Activated naive CD8-positive, alpha-beta T cell (primary cell): ENCODE measurements at regions not wholly inside any gene's neighbourhood (a gene's known extent, or its start where the extent isn't known, plus 50 kb on each side); places are given as distances from the start of the nearest gene placed in this dataset.
"Not testable (repeated sequence)": the region's sequence is repeated elsewhere in the genome, so short reads cannot be mapped to it uniquely, and the experiment has no call there.

Experiments used
- H3K27ac Mint-ChIP-seq: one replicate; pipeline ENCODE4 v1.8.0; 2021; ENCODE audit warnings: mixed read lengths
- H3K27me3 Mint-ChIP-seq: one replicate; pipeline ENCODE4 v1.8.0; 2021; ENCODE audit warnings: mixed read lengths
- H3K36me3 Mint-ChIP-seq: one replicate; pipeline ENCODE4 v1.8.0; 2021; ENCODE audit warnings: mixed read lengths
- H3K4me1 Mint-ChIP-seq: one replicate; pipeline ENCODE4 v1.8.0; 2021; ENCODE audit warnings: low read depth, mixed read lengths
- H3K4me3 Mint-ChIP-seq: one replicate; pipeline ENCODE4 v1.8.0; 2021; ENCODE audit warnings: mild to moderate bottlenecking, mixed read lengths
- H3K9me3 Mint-ChIP-seq: one replicate; pipeline ENCODE4 v1.8.0; 2021; ENCODE audit warnings: low read depth, mixed read lengths

DNA sequence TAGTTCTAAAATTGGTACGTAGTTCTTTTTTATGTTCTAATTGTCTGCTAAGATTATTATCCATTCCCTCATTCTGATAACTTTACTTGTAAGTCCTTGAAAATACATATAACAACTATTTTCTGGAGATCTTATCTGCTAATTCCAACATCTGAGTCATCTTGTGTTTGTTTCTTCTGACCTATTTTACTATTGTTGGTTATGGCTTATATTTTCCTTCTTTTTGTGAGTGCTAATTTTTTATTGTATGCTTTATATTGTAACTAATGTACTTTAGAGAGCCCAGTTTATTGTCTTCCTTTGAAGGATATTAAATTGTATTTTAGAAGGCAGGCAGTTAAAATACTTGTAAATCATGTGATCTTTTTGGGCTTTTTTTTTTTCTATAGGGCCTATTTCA is 149.3 kb upstream of the LRFN5 start:
- no peaks in the 10 kb centered on the region for H3K36me3 Mint-ChIP-seq
- no peaks in the 10 kb centered on the region for H3K4me1 Mint-ChIP-seq
- no peak overlapping the region for H3K27ac Mint-ChIP-seq
- no peaks in the 10 kb centered on the region for H3K9me3 Mint-ChIP-seq
- H3K4me3 Mint-ChIP-seq = no peak overlapping the region
- H3K27me3 Mint-ChIP-seq = peaks cover 1% of the 10 kb centered on the region

DNA sequence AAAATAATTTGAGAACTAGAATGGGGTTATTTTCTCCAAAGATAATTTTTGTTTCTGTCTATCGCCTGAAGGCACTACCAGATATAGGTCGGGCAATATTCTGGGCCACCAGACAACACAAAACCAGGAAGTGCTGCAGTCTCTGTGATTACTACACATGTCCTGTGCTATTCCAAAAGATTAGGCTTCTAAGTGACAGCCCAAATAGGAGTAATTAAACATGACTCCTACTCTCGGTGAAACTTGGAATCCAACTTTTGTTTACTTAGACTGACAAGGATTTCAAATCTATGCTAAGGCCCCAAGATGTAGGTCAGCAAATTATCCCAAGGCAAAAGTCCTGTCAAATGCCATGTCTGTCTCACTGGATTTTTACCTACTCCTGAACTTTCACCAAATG is 157.6 kb upstream of the LRFN5 start:
- H3K36me3 Mint-ChIP-seq = no peaks in the 10 kb centered on the region
- no peak overlapping the region for H3K27ac Mint-ChIP-seq
- no peaks in the 10 kb centered on the region for H3K4me1 Mint-ChIP-seq
- no peaks in the 10 kb centered on the region for H3K9me3 Mint-ChIP-seq
- H3K27me3 Mint-ChIP-seq = no peaks in the 10 kb centered on the region
- H3K4me3 Mint-ChIP-seq = no peak overlapping the region

DNA sequence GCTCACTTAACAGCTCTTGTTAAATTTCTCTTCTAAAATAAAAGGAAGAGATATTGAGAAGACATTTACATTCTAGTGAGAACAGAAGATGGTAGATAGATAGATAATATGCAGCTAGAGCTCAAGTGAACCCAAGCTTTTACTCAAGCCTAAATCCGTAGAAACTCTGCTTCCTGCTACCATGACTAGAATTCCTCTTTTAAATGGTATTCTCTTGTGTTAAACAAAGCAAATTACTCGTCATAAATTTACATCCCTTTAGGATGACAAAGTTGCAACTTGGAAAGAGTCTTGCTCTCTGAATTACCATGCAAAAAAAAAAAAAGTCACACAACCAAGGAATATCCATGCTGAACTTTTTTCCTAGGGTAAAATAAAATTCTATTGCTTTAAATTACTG is 160.7 kb upstream of the LRFN5 start:
- H3K36me3 Mint-ChIP-seq = no peaks in the 10 kb centered on the region
- no peak overlapping the region for H3K4me3 Mint-ChIP-seq
- H3K4me1 Mint-ChIP-seq = no peaks in the 10 kb centered on the region
- H3K27ac Mint-ChIP-seq = no peak overlapping the region
- H3K9me3 Mint-ChIP-seq = no peaks in the 10 kb centered on the region
- no peaks in the 10 kb centered on the region for H3K27me3 Mint-ChIP-seq

DNA sequence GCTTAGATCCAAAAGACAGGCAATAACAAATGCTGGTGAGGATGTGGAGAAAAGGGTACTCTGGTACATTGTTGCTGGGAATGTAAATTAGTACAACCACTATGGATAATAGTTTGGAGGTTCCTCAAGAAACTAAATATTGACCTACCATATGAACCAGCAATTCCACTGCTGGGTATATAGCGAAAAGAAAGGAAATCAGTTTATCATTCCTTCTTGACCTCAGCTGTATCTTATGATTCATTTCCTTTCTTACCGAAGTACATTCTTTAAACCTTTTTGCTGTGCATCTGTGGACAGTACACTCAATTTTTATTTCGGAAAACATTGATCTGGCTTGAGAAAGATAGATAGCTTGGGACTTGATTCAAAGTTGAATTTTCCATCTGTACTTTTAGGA is 183.2 kb upstream of the LRFN5 start:
- H3K4me3 Mint-ChIP-seq = no peak overlapping the region
- no peaks in the 10 kb centered on the region for H3K4me1 Mint-ChIP-seq
- H3K9me3 Mint-ChIP-seq = no peaks in the 10 kb centered on the region
- H3K27ac Mint-ChIP-seq = no peak overlapping the region
- H3K27me3 Mint-ChIP-seq = no peaks in the 10 kb centered on the region
- no peaks in the 10 kb centered on the region for H3K36me3 Mint-ChIP-seq

DNA sequence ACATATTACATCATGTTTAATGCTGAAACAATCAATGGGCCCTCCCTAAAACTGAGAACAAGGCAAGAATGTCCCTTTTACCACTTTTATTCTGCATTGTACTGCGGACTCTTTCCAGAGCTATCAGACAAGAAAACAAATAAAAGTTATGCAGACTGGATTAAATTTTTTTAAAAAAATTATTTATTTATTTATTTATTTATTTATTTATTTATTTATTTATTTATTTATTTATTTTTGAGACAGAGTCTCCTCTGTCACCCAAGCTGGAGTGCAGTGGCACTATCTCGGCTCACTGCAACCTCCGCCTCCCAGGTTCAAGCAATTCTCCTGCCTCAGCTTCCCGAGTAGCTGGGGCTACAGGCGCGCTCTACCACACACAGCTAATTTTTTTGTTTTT is 185.4 kb upstream of the LRFN5 start:
- H3K27ac Mint-ChIP-seq, H3K36me3 Mint-ChIP-seq, H3K9me3 Mint-ChIP-seq, H3K27me3 Mint-ChIP-seq, H3K4me3 Mint-ChIP-seq, H3K4me1 Mint-ChIP-seq: not testable (repeated sequence)

DNA sequence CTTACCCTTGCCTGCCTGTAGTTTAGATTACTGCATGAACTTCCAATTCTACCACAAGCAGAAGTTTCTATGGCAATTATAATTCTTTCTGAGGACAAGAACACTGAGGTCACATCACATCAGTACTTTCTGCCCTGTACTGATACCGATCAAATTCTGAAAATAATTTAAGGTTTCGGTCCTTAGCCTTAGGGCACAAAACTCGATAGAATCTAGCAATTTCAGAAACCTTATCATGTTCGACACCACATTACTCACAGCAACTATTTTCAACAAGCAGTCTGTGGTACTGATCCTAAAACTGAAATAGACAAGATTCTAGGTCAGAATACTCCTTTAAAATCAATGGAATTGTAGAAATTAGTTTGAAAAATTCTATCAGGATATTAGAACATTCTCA is 187.0 kb upstream of the LRFN5 start:
- no peaks in the 10 kb centered on the region for H3K27me3 Mint-ChIP-seq
- no peak overlapping the region for H3K4me3 Mint-ChIP-seq
- H3K27ac Mint-ChIP-seq = no peak overlapping the region
- no peaks in the 10 kb centered on the region for H3K36me3 Mint-ChIP-seq
- H3K9me3 Mint-ChIP-seq = no peaks in the 10 kb centered on the region
- H3K4me1 Mint-ChIP-seq = no peaks in the 10 kb centered on the region

DNA sequence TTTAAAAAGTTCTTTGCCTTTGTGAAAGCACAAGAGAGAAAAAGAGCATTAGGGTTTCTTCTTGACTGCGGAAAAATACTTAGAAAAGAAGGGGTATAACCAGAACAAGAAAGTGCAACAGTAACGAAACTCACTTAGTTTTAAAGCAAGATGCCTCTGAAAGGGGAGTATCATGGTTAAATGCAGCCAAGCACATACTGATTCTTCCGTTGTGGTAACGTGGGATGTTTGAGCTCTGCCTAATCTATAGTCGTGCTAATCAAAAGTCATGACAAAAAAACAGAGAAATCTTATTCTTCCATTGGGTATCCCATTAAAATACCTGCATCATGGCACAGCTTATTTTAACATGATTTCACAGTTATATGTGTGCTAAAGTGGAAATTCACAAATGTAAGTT is 187.8 kb upstream of the LRFN5 start:
- no peak overlapping the region for H3K4me3 Mint-ChIP-seq
- no peaks in the 10 kb centered on the region for H3K36me3 Mint-ChIP-seq
- no peak overlapping the region for H3K27ac Mint-ChIP-seq
- H3K4me1 Mint-ChIP-seq = no peaks in the 10 kb centered on the region
- H3K27me3 Mint-ChIP-seq = no peaks in the 10 kb centered on the region
- no peaks in the 10 kb centered on the region for H3K9me3 Mint-ChIP-seq

DNA sequence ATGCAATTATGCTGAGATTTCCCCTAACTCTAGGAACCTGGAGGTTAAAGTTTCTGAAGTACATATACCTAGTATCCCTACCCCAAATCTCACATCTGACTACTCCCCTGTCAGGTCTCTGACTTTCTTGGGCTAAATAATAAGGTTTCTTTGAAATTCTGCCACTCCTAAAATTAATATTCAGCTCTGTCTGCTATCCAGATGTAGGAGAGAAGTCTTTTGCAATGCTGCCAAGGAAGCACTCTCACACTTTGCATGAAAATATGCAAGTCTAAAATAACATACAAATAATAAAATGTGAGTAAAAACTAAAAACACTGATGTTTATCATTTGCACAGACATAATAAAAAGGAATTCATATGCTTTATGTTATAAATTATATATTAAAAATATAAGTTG is 196.9 kb upstream of the LRFN5 start:
- Mint-ChIP-seq H3K4me1 (no peaks in the 10 kb centered on the region), H3K36me3 (no peaks in the 10 kb centered on the region), H3K27ac (no peak overlapping the region), H3K9me3 (no peaks in the 10 kb centered on the region), H3K4me3 (no peak overlapping the region), H3K27me3 (no peaks in the 10 kb centered on the region)

DNA sequence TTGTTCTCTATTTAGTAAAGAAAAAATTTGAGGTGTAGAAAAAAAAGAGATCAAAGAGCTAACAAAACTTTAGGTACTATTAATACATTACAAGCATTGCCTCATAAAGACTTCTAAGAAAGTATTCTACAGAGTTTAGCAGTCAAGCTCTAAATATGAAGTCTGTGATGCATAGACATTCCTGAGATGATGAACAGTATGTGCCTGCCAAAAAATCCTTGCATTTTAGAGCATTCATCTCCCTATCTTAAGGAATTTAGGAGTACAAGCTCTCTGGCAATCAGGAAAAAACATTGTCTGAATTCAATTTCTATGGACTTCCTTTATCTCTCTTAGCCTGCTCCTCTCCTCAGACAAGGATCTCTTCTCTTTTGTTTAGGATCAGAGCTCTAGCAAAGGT is 202.6 kb upstream of the LRFN5 start:
- no peak overlapping the region for H3K4me3 Mint-ChIP-seq
- no peak overlapping the region for H3K27ac Mint-ChIP-seq
- H3K4me1 Mint-ChIP-seq = no peaks in the 10 kb centered on the region
- H3K27me3 Mint-ChIP-seq = no peaks in the 10 kb centered on the region
- H3K9me3 Mint-ChIP-seq = no peaks in the 10 kb centered on the region
- H3K36me3 Mint-ChIP-seq = no peaks in the 10 kb centered on the region

DNA sequence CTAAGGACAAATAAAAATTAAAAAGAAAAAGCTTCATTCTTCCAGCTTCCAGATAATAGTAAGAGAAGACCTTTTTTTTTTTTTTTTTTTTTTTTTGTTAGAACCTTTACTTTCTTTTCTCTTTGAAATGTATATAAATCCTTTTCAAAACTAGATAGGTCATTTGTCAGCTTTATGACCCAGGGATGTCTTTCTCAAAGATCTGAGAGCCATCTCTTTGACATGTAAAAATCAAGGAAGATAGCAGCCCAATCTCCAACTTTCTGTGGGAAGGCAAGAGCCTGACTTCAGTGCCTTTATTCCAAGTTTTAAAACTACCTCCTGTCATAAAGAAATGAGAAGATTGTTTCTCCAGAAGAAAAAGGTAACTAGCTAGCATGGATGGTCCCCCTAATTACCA is 203.3 kb upstream of the LRFN5 start:
- H3K4me1 Mint-ChIP-seq = no peaks in the 10 kb centered on the region
- no peak overlapping the region for H3K4me3 Mint-ChIP-seq
- no peaks in the 10 kb centered on the region for H3K36me3 Mint-ChIP-seq
- H3K27me3 Mint-ChIP-seq = no peaks in the 10 kb centered on the region
- H3K9me3 Mint-ChIP-seq = no peaks in the 10 kb centered on the region
- H3K27ac Mint-ChIP-seq = no peak overlapping the region

DNA sequence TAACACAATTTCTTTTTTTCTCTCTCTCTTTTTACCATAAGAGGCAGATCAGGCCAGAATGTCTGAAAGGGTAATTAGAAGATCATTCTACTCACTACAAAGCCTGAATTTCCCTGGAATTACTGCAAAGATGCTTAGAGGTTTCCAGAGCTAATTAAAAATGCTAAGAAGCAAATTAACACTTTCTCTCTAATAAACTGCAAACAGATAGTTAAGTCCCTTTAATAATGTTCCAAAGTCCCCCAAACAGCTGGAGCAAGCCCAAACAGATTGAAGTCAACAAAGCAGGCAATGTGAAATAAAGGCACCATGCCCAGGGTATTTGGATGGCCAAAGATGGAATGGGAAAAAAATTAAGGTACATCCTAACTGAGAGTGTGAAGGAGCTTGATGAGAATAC is 208.8 kb upstream of the LRFN5 start:
- H3K9me3 Mint-ChIP-seq = no peaks in the 10 kb centered on the region
- H3K4me1 Mint-ChIP-seq = no peaks in the 10 kb centered on the region
- H3K4me3 Mint-ChIP-seq = no peak overlapping the region

DNA sequence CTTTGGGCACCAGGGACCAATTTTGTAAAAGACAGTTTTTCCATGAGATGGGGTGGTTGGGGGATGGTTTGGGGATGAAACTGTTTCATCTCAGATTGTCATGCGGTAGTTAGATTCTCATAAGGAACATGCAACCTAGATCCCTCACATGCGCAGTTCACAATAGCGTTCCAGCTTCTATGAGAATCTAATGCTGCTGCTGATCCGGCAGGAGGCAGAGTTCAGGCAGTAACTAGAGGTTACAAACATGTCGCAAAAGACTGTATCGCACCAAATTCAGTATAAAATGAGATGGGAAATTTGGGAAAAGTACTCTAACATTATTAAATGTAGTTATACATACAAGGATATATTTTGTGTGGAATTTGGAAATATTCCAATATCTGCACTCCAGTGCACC is 213.2 kb upstream of the LRFN5 start:
- Mint-ChIP-seq H3K9me3 (no peaks in the 10 kb centered on the region), H3K4me3 (no peak overlapping the region), H3K27ac (no peak overlapping the region), H3K4me1 (no peaks in the 10 kb centered on the region), H3K36me3 (no peaks in the 10 kb centered on the region), H3K27me3 (no peaks in the 10 kb centered on the region)

More for the DNA sequence above, 208.8 kb upstream of the LRFN5 start:
- H3K27me3 Mint-ChIP-seq = no peaks in the 10 kb centered on the region
- no peak overlapping the region for H3K27ac Mint-ChIP-seq
- no peaks in the 10 kb centered on the region for H3K36me3 Mint-ChIP-seq

DNA sequence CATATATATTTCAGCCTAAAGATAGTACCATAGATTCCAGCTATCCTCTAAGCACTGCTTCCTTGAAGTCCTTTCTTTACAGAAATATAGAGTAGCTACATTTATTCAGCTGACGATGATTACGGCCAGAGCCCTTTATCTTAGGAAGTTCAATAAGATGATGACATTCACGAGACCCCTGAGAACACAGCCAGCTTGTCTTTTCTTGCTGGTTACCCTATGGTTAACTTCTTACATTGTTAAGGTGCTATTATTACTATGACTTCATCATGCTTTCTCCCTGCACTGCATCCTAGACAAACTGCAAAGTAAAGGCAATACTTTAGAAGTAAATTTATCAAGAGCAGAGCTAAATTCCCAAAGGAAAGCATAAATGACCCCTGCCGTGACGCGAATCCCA is 214.4 kb upstream of the LRFN5 start:
- no peaks in the 10 kb centered on the region for H3K27me3 Mint-ChIP-seq
- H3K4me1 Mint-ChIP-seq = no peaks in the 10 kb centered on the region
- H3K27ac Mint-ChIP-seq = no peak overlapping the region
- no peaks in the 10 kb centered on the region for H3K9me3 Mint-ChIP-seq
- H3K4me3 Mint-ChIP-seq = no peak overlapping the region
- no peaks in the 10 kb centered on the region for H3K36me3 Mint-ChIP-seq

DNA sequence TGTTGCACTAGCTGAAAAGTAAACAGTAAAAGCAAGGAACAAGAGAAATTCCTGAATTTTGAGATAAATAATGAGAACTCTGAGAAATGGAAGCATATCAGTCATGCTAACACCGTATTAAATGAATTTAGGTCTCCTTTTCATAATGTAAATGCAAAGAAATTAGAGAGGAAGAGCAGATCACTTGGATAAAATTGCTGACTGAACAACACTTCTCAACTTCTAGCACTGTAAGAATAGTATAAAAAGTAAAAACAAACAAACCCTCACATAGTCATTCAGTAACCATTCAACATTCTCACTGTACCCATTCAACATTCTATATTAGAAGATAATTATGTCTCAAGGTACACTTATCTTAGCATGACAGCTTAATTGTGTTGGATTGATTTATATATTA is 217.3 kb upstream of the LRFN5 start:
- Mint-ChIP-seq H3K27me3 (no peaks in the 10 kb centered on the region), H3K36me3 (no peaks in the 10 kb centered on the region), H3K4me1 (no peaks in the 10 kb centered on the region), H3K9me3 (no peaks in the 10 kb centered on the region), H3K4me3 (no peak overlapping the region), H3K27ac (no peak overlapping the region)

DNA sequence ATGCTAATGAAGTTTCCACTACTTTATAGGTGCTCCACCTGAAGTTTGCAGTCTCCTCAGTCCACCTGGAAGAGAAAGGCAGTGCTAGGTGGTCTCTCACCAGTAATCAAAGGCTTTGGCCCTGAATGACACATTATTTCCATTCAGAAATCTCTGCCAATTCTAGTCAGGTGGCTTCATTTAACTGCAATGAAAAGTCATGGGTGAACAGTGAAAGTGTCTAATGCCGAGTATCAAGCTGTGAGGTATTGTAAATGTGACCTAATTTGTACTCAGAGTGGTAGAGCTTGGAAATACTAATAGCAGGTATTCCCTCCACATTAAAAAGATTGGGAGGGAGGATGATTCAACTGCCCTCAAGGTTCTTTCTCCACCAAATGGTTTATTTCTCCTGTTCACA is 220.9 kb upstream of the LRFN5 start:
- Mint-ChIP-seq H3K36me3 (no peaks in the 10 kb centered on the region), H3K27me3 (no peaks in the 10 kb centered on the region), H3K27ac (no peak overlapping the region), H3K4me1 (no peaks in the 10 kb centered on the region), H3K4me3 (no peak overlapping the region), H3K9me3 (peaks cover 4% of the 10 kb centered on the region)

DNA sequence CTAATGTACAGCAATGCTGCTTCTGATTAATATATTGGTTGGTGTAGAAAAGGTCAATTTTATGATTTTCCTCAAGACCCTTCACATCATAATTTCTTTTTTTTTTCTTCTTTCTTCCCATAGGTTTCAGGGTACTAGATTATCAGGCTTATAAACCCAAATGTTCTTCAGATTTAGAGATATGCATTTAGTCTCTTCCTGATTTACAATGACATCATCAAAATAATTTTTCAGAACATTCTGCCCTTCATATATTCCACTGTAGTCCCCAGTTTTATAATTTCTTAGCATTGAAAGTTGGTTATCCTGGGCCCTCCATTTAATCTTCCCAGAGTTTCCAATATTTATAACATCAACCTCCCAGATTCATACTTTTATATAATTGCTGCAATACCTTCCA is 226.7 kb upstream of the LRFN5 start:
- Mint-ChIP-seq H3K9me3 (peaks cover 4% of the 10 kb centered on the region), H3K4me3 (no peak overlapping the region), H3K36me3 (no peaks in the 10 kb centered on the region), H3K27me3 (no peaks in the 10 kb centered on the region), H3K27ac (no peak overlapping the region), H3K4me1 (no peaks in the 10 kb centered on the region)

DNA sequence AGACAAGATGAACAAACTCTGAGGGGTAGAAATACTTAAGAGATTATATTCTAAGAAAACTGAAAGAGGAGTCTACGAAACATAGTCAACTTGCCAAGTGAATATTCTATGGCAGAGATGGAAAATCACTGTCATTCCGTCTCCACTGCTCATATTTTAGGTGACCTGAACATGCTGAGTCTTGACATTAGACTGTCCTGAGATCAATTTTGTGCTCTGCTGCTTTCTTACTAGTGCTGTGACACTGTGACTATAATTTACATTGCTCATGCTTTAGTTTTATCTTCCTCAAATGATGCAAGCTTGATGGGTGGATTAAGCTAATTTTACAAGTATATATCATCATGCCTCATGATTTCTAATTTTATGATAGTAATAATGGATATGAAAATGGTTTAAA is 228.2 kb upstream of the LRFN5 start:
- no peak overlapping the region for H3K27ac Mint-ChIP-seq
- H3K4me1 Mint-ChIP-seq = no peaks in the 10 kb centered on the region
- no peaks in the 10 kb centered on the region for H3K36me3 Mint-ChIP-seq
- no peak overlapping the region for H3K4me3 Mint-ChIP-seq
- no peaks in the 10 kb centered on the region for H3K9me3 Mint-ChIP-seq
- no peaks in the 10 kb centered on the region for H3K27me3 Mint-ChIP-seq
